WTC11 (cell line): ENCODE measurements at regions not wholly inside any gene's neighbourhood (a gene's known extent, or its start where the extent isn't known, plus 50 kb on each side); places are given as distances from the start of the nearest gene placed in this dataset.

Experiments
- ATAC-seq: fragments of 200-7000 bp; cut with Tn5 transposase; 2 replicates; pipeline ENCODE4 v1.10.0; 2021; ENCODE audit warnings: mild to moderate bottlenecking, moderate library complexity
- CTCF ChIA-PET: fragments of 300-600 bp; sonication (Branson Sonifier 250); formaldehyde crosslinking; loops from one replicate; lab custom pipeline; 2021; ENCODE audit warnings: antibody characterized with exemption; lab: Charles Lee
- POLR2A ChIA-PET: fragments of 350-600 bp; sonication (Branson Sonifier 250); formaldehyde crosslinking; loops from one replicate; lab custom pipeline; 2021; ENCODE audit warnings: antibody characterized with exemption; lab: Charles Lee
- DNase-seq: peaks from one replicate; pipeline ENCODE4 v3.0.0; 2021; ENCODE audit warnings: low spot score
- H3K27ac Mint-ChIP-seq: 2 replicates; pipeline ENCODE4 v1.8.0; 2021; ENCODE audit warnings: mixed read lengths
- H3K27me3 Mint-ChIP-seq: 2 replicates; pipeline ENCODE4 v1.8.0; 2021; ENCODE audit warnings: low read depth, mild to moderate bottlenecking, moderate library complexity, mixed read lengths
- H3K36me3 Mint-ChIP-seq: 2 replicates; pipeline ENCODE4 v1.8.0; 2021; ENCODE audit warnings: mixed read lengths
- H3K4me1 Mint-ChIP-seq: 2 replicates; pipeline ENCODE4 v1.8.0; 2022; ENCODE audit warnings: mixed read lengths
- H3K4me3 Mint-ChIP-seq: 2 replicates; pipeline ENCODE4 v1.8.0; 2021; ENCODE audit warnings: mild to moderate bottlenecking, moderate library complexity, mixed read lengths
- H3K9me3 Mint-ChIP-seq: 2 replicates; pipeline ENCODE4 v1.8.0; 2021; ENCODE audit warnings: mixed read lengths
- CREB1 ChIP-seq: sonication (generic); formaldehyde crosslinking; IDR thresholded peaks from 2 replicates; pipeline ENCODE4 v1.8.0; 2023; ENCODE audit warnings: mild to moderate bottlenecking, missing genetic modification reagents
- ERG ChIP-seq: fragments of 250-450 bp; sonication (Bioruptor Pico); IDR thresholded peaks from 2 replicates; pipeline ENCODE4 v1.8.0; 2021; ENCODE audit warnings: mild to moderate bottlenecking
- FOXP1 ChIP-seq: sonication (generic); formaldehyde crosslinking; IDR thresholded peaks from 2 replicates; pipeline ENCODE4 v1.8.0; 2022; ENCODE audit warnings: missing genetic modification reagents, mild to moderate bottlenecking, moderate library complexity, borderline replicate concordance
- GTF2I ChIP-seq: fragments of 250-450 bp; sonication (Bioruptor Pico); conservative IDR thresholded peaks from 2 replicates; pipeline ENCODE4 v1.4.0; 2021; ENCODE audit warnings: mild to moderate bottlenecking
- IRF2 ChIP-seq: sonication (generic); formaldehyde crosslinking; IDR thresholded peaks from 2 replicates; pipeline ENCODE4 v1.8.0; 2022; ENCODE audit warnings: low read depth, missing genetic modification reagents, borderline replicate concordance
- JUN ChIP-seq: sonication (generic); formaldehyde crosslinking; IDR thresholded peaks from 2 replicates; pipeline ENCODE4 v1.8.0; 2023; ENCODE audit warnings: mild to moderate bottlenecking, missing genetic modification reagents
- NFE2L1 ChIP-seq: sonication (generic); formaldehyde crosslinking; IDR thresholded peaks from 2 replicates; pipeline ENCODE4 v1.8.1; 2023; ENCODE audit warnings: missing genetic modification reagents
- NFYB ChIP-seq: sonication (generic); formaldehyde crosslinking; conservative IDR thresholded peaks from 2 replicates; pipeline ENCODE4 v1.8.0; 2022; ENCODE audit warnings: low read depth, missing genetic modification reagents
- NR2C2 ChIP-seq: sonication (generic); formaldehyde crosslinking; IDR thresholded peaks from 2 replicates; pipeline ENCODE4 v1.8.0; 2022; ENCODE audit warnings: mild to moderate bottlenecking, missing genetic modification reagents
- OVOL2 ChIP-seq: fragments of 250-450 bp; sonication (Bioruptor Pico); IDR thresholded peaks from 2 replicates; pipeline ENCODE4 v1.9.0; 2021; ENCODE audit warnings: mild to moderate bottlenecking, borderline replicate concordance
- PRRX2 ChIP-seq: fragments of 250-450 bp; sonication (Bioruptor Pico); IDR thresholded peaks from 2 replicates; pipeline ENCODE4 v1.8.0; 2021; ENCODE audit warnings: mild to moderate bottlenecking
- ZBTB43 ChIP-seq: sonication (generic); formaldehyde crosslinking; IDR thresholded peaks from 2 replicates; pipeline ENCODE4 v1.8.1; 2023; ENCODE audit warnings: mild to moderate bottlenecking, missing genetic modification reagents
- ZNF219 ChIP-seq: sonication (generic); formaldehyde crosslinking; IDR thresholded peaks from 2 replicates; pipeline ENCODE4 v1.8.0; 2023; ENCODE audit warnings: missing genetic modification reagents, mild to moderate bottlenecking, borderline replicate concordance
- ZNF232 ChIP-seq: sonication (generic); formaldehyde crosslinking; IDR thresholded peaks from 2 replicates; pipeline ENCODE4 v1.8.0; 2022; ENCODE audit warnings: mild to moderate bottlenecking, missing genetic modification reagents
- ZNF396 ChIP-seq: fragments of 250-450 bp; sonication (Bioruptor Pico); IDR thresholded peaks from 2 replicates; pipeline ENCODE4 v1.8.0; 2021; ENCODE audit warnings: mild to moderate bottlenecking, moderate library complexity, borderline replicate concordance
- ZNF671 ChIP-seq: fragments of 250-450 bp; sonication (Bioruptor Pico); IDR thresholded peaks from 2 replicates; pipeline ENCODE4 v1.8.0; 2021; ENCODE audit warnings: mild to moderate bottlenecking
- TF ChIP-seq, protein P1 (sequence below): sonication (generic); formaldehyde crosslinking; IDR thresholded peaks from 2 replicates; pipeline ENCODE4 v1.8.1; 2022; ENCODE audit warnings: low read depth, mild to moderate bottlenecking, moderate library complexity, missing genetic modification reagents, borderline replicate concordance
- TF ChIP-seq, protein P2 (sequence below): sonication (generic); formaldehyde crosslinking; IDR thresholded peaks from 2 replicates; pipeline ENCODE4 v1.8.0; 2022; ENCODE audit warnings: missing genetic modification reagents
- TF ChIP-seq, protein P3 (sequence below): sonication (generic); formaldehyde crosslinking; IDR thresholded peaks from 2 replicates; pipeline ENCODE4 v1.8.1; 2022; ENCODE audit warnings: missing genetic modification reagents, borderline replicate concordance
- TF ChIP-seq, protein P4 (sequence below): sonication (generic); formaldehyde crosslinking; IDR thresholded peaks from 2 replicates; pipeline ENCODE4 v1.8.1; 2023; ENCODE audit warnings: mild to moderate bottlenecking, missing genetic modification reagents, moderate library complexity

DNA sequence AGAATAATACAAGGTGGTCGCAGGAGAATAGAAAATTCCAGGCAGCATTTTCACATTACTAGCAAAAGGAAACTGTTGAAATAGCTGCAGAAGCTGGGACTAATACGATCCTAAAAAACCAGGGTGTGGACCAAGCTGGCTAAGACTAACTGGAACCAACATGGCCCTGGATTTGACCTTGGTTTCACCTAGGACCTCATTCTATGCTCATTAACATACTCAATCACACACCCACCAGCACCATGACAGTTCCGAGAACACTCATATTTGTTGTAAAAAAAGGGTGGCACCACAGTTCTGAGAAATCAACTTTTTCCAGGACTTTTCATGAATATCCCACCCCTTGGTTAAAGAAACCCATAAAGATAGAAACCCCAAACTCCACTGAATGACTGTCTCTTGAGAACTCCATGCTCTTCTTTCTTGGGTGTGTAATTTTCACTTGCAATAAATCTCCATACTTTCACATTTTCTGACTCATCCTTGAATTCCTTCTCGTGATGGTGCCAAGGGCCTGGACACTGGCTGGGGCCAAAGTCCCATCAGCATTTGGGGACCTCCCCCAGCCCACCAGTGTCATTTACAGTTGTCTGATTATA lies 164.3 kb upstream of the CHST9 start:
- ChIA-PET POLR2A (no interaction called here), CTCF (no interaction called here)
- no peak overlapping the region for H3K27ac Mint-ChIP-seq
- DNase-seq (no peak), ATAC-seq (no peak)
- H3K9me3 Mint-ChIP-seq, result peaks cover 5% of the 10 kb centered on the region
- H3K4me3 Mint-ChIP-seq, result no peak overlapping the region
- TF ChIP-seq, protein P1, sequence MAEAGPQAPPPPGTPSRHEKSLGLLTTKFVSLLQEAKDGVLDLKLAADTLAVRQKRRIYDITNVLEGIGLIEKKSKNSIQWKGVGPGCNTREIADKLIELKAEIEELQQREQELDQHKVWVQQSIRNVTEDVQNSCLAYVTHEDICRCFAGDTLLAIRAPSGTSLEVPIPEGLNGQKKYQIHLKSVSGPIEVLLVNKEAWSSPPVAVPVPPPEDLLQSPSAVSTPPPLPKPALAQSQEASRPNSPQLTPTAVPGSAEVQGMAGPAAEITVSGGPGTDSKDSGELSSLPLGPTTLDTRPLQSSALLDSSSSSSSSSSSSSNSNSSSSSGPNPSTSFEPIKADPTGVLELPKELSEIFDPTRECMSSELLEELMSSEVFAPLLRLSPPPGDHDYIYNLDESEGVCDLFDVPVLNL (CRISPR knock-in tag), result no peak
- TF ChIP-seq JUN (CRISPR knock-in tag), result no peak
- TF ChIP-seq OVOL2 (CRISPR knock-in tag), result no peak
- TF ChIP-seq, protein P2, sequence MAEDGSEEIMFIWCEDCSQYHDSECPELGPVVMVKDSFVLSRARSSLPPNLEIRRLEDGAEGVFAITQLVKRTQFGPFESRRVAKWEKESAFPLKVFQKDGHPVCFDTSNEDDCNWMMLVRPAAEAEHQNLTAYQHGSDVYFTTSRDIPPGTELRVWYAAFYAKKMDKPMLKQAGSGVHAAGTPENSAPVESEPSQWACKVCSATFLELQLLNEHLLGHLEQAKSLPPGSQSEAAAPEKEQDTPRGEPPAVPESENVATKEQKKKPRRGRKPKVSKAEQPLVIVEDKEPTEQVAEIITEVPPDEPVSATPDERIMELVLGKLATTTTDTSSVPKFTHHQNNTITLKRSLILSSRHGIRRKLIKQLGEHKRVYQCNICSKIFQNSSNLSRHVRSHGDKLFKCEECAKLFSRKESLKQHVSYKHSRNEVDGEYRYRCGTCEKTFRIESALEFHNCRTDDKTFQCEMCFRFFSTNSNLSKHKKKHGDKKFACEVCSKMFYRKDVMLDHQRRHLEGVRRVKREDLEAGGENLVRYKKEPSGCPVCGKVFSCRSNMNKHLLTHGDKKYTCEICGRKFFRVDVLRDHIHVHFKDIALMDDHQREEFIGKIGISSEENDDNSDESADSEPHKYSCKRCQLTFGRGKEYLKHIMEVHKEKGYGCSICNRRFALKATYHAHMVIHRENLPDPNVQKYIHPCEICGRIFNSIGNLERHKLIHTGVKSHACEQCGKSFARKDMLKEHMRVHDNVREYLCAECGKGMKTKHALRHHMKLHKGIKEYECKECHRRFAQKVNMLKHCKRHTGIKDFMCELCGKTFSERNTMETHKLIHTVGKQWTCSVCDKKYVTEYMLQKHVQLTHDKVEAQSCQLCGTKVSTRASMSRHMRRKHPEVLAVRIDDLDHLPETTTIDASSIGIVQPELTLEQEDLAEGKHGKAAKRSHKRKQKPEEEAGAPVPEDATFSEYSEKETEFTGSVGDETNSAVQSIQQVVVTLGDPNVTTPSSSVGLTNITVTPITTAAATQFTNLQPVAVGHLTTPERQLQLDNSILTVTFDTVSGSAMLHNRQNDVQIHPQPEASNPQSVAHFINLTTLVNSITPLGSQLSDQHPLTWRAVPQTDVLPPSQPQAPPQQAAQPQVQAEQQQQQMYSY (CRISPR knock-in tag), result no peak
- no peak for TF ChIP-seq CREB1 (CRISPR knock-in tag)
- no peak for TF ChIP-seq ZNF219 (CRISPR knock-in tag)
- no peak for TF ChIP-seq GTF2I
- no peak for TF ChIP-seq NFE2L1
- TF ChIP-seq NFYB, result no peak
- TF ChIP-seq ZNF232 (CRISPR knock-in tag), result no peak
- no peak for TF ChIP-seq PRRX2
- no peak for TF ChIP-seq ERG (CRISPR knock-in tag)
- TF ChIP-seq, protein P3, sequence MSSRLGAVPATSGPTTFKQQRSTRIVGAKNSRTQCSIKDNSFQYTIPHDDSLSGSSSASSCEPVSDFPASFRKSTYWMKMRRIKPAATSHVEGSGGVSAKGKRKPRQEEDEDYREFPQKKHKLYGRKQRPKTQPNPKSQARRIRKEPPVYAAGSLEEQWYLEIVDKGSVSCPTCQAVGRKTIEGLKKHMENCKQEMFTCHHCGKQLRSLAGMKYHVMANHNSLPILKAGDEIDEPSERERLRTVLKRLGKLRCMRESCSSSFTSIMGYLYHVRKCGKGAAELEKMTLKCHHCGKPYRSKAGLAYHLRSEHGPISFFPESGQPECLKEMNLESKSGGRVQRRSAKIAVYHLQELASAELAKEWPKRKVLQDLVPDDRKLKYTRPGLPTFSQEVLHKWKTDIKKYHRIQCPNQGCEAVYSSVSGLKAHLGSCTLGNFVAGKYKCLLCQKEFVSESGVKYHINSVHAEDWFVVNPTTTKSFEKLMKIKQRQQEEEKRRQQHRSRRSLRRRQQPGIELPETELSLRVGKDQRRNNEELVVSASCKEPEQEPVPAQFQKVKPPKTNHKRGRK (CRISPR knock-in tag), result no peak
- TF ChIP-seq ZNF671 (CRISPR knock-in tag), result no peak
- no peak for TF ChIP-seq ZNF396
- no peak for TF ChIP-seq NR2C2 (CRISPR knock-in tag)
- no peak for TF ChIP-seq IRF2 (CRISPR knock-in tag)
- no peak for TF ChIP-seq FOXP1 (CRISPR knock-in tag)
- TF ChIP-seq, protein P4, sequence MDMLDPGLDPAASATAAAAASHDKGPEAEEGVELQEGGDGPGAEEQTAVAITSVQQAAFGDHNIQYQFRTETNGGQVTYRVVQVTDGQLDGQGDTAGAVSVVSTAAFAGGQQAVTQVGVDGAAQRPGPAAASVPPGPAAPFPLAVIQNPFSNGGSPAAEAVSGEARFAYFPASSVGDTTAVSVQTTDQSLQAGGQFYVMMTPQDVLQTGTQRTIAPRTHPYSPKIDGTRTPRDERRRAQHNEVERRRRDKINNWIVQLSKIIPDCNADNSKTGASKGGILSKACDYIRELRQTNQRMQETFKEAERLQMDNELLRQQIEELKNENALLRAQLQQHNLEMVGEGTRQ (CRISPR knock-in tag), result no peak
- TF ChIP-seq ZBTB43 (CRISPR knock-in tag), result no peak
- H3K27me3 Mint-ChIP-seq, result no peaks in the 10 kb centered on the region; the same call in 1 of the 2 replicates
- H3K4me1 Mint-ChIP-seq, result no peaks in the 10 kb centered on the region
- H3K36me3 Mint-ChIP-seq, result no peaks in the 10 kb centered on the region
